Uterus (tissue), 3 donors: ENCODE measurements at regions not wholly inside any gene's neighbourhood (a gene's known extent, or its start where the extent isn't known, plus 50 kb on each side); places are given as distances from the start of the nearest gene placed in this dataset.

Experiments used
- DNase-seq, 2 donors: peaks; one replicate each; pipeline ENCODE4 v3.0.0-alpha.2; 2019 to 2020
- H3K27ac ChIP-seq, 2 donors: fragments of 200-600 bp; sonication (generic); 1 replicate in 1 of 2; 2 replicates in 1 of 2; pipeline ENCODE4 v1.5.1; 2016 to 2018
- H3K27me3 ChIP-seq, 2 donors: fragments of 200-600 bp; sonication (generic); one replicate each; pipeline ENCODE4 v1.5.1; 2018 to 2019; ENCODE audit warnings: control low read depth in 1 of 2
- H3K36me3 ChIP-seq, 2 donors: fragments of 200-600 bp; sonication (generic); one replicate each; pipeline ENCODE4 v1.5.1; 2019; ENCODE audit warnings: control low read depth in 1 of 2
- H3K4me1 ChIP-seq, 2 donors: fragments of 200-600 bp; sonication (generic); one replicate each; pipeline ENCODE4 v1.5.1; 2018 to 2019; ENCODE audit warnings: control low read depth in 1 of 2
- H3K4me3 ChIP-seq, 2 donors: fragments of 200-600 bp; sonication (generic); 1 replicate in 1 of 2; 2 replicates in 1 of 2; pipeline ENCODE4 v1.5.1; 2018 to 2019; ENCODE audit warnings: mild to moderate bottlenecking in 1 of 2
- H3K9me3 ChIP-seq, 2 donors: fragments of 200-600 bp; sonication (generic); one replicate each; pipeline ENCODE4 v1.5.1; 2019; ENCODE audit warnings: control low read depth in 1 of 2
- CTCF ChIP-seq, 4 experiments: fragments of 200-600 bp in 2 of 4; fragments of 450-650 bp in 2 of 4; sonication (generic) in 2 of 4; IDR thresholded peaks; one replicate each; pipeline ENCODE4 v1.5.1; 2016 to 2019; ENCODE audit warnings: antibody characterized with exemption in 4 of 4, mild to moderate bottlenecking in 2 of 4, moderate library complexity in 1 of 4
- POLR2A ChIP-seq, 2 donors: fragments of 450-650 bp; IDR thresholded peaks; one replicate each; pipeline ENCODE4 v1.6.1; 2016; ENCODE audit warnings: antibody characterized with exemption in 2 of 2, mild to moderate bottlenecking in 1 of 2, moderate library complexity in 1 of 2
- intact Hi-C: fragments of 100-400 bp; cut with DNase I; formaldehyde crosslinking; loops from one replicate; pipeline ENCODE4 v1.15.1; 2023; ENCODE audit warnings: low total_unique reads
- donor health status: DM: yes; HTN: yes; CAD: no.

GRCh38 chr19:30857966-30858490, 485.8 kb downstream of the ZNF536 start:
- intact Hi-C loops, result no loop called here
- H3K4me1 ChIP-seq, result no peaks in the 10 kb centered on the region
- H3K27ac ChIP-seq, result no peak overlapping the region
- no peaks in the 10 kb centered on the region for H3K36me3 ChIP-seq
- TF ChIP-seq CTCF (IDR thresholded peaks at IDR 0.05), result no peak
- no peak for TF ChIP-seq POLR2A (IDR thresholded peaks at IDR 0.05)
- no peak overlapping the region for H3K4me3 ChIP-seq
- DNase-seq, result no peak
- no peaks in the 10 kb centered on the region for H3K9me3 ChIP-seq
- no peaks in the 10 kb centered on the region for H3K27me3 ChIP-seq

GRCh38 chr19:30857388-30857787, 485.2 kb downstream of the ZNF536 start:
- Histone ChIP-seq H3K4me1 (no peaks in the 10 kb centered on the region), H3K27ac (no peak overlapping the region), H3K4me3 (no peak overlapping the region), H3K36me3 (no peaks in the 10 kb centered on the region), H3K27me3 (no peaks in the 10 kb centered on the region), H3K9me3 (no peaks in the 10 kb centered on the region)
- DNase-seq, result no peak
- TF ChIP-seq CTCF (IDR thresholded peaks at IDR 0.05) (no peak), POLR2A (IDR thresholded peaks at IDR 0.05) (no peak)
- intact Hi-C loops, result no loop called here

- H3K27ac ChIP-seq, result no peak overlapping the region
- no peaks in the 10 kb centered on the region for H3K9me3 ChIP-seq
- no peaks in the 10 kb centered on the region for H3K4me1 ChIP-seq
- TF ChIP-seq CTCF (IDR thresholded peaks at IDR 0.05), result no peak
- TF ChIP-seq POLR2A (IDR thresholded peaks at IDR 0.05), result no peak
- no peak for DNase-seq
- no peak overlapping the region for H3K4me3 ChIP-seq
- H3K36me3 ChIP-seq, result no peaks in the 10 kb centered on the region
- intact Hi-C loops, result no loop called here
- H3K27me3 ChIP-seq, result no peaks in the 10 kb centered on the region
Observed at GRCh38 chr19:30856786-30857185, 484.6 kb downstream of the ZNF536 start.

GRCh38 chr19:30856376-30856775, 484.2 kb downstream of the ZNF536 start:
- Histone ChIP-seq H3K27ac (no peak overlapping the region), H3K9me3 (no peaks in the 10 kb centered on the region), H3K27me3 (no peaks in the 10 kb centered on the region), H3K4me1 (no peaks in the 10 kb centered on the region), H3K36me3 (no peaks in the 10 kb centered on the region), H3K4me3 (no peak overlapping the region)
- intact Hi-C loops, result no loop called here
- TF ChIP-seq POLR2A (IDR thresholded peaks at IDR 0.05) (no peak), CTCF (IDR thresholded peaks at IDR 0.05) (no peak)
- DNase-seq, result no peak

GRCh38 chr19:30855442-30855841, 483.3 kb downstream of the ZNF536 start:
- Histone ChIP-seq H3K27ac (no peak overlapping the region), H3K4me1 (no peaks in the 10 kb centered on the region), H3K9me3 (no peaks in the 10 kb centered on the region), H3K27me3 (no peaks in the 10 kb centered on the region), H3K4me3 (no peak overlapping the region), H3K36me3 (no peaks in the 10 kb centered on the region)
- intact Hi-C loops, result no loop called here
- DNase-seq, result no peak
- TF ChIP-seq CTCF (IDR thresholded peaks at IDR 0.05), result no peak
- no peak for TF ChIP-seq POLR2A (IDR thresholded peaks at IDR 0.05)
